Skin epidermis (tissue), 12 donors: ENCODE measurements at regions not wholly inside any gene's neighbourhood (a gene's known extent, or its start where the extent isn't known, plus 50 kb on each side); places are given as distances from the start of the nearest gene placed in this dataset.
A peak's percentile ranks its signal among the peaks of the same experiment; 100 is the strongest.
"Not testable (repeated sequence)": the region's sequence is repeated elsewhere in the genome, so short reads cannot be mapped to it uniquely, and the experiment has no call there.

Experiments
- H3K27ac ChIP-seq, 21 experiments: fragments of 200-600 bp; sonication (generic) in 11 of 21; one replicate each; pipeline ENCODE4 v1.5.0; 2020; ENCODE audit warnings: mild to moderate bottlenecking in 3 of 21, inconsistent platforms in 2 of 21, moderate library complexity in 2 of 21
- H3K4me3 ChIP-seq, 7 experiments: fragments of 200-600 bp; sonication (generic) in 2 of 7; one replicate each; pipeline ENCODE4 v1.5.0; 2020; ENCODE audit warnings: inconsistent platforms in 2 of 7, mild to moderate bottlenecking in 2 of 7, moderate library complexity in 1 of 7

DNA sequence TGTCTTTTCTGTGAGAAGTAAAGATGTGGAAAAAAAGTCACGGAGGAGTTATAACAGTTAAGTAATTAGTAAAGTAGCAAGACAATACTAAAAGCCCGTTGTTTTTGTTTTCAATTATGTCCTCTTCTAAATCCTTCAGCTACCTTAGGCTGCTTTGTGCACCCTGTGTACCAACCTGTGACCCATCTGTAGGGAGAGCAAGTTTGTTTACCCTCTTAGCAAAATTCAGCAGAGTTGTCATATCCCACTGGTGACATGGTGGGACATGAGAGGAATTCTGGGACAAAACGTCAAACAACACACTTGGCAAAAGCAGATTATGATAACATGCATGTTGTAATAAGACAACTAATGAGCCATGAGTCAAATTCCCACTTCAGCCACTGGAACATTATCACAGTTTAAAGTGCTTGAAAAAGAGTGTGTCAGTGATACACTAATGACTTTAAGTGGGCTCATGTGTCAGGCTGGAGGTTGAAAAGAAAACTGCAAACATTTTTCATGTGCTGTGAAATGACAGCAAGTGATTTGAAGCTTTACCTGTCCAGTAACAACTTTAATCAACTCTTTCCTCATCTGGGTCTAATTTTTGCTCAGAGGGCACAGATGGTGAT, 392.8 kb upstream of the ACVR2A start:
- no peak overlapping the region for H3K4me3 ChIP-seq
- no peak overlapping the region for H3K27ac ChIP-seq

DNA sequence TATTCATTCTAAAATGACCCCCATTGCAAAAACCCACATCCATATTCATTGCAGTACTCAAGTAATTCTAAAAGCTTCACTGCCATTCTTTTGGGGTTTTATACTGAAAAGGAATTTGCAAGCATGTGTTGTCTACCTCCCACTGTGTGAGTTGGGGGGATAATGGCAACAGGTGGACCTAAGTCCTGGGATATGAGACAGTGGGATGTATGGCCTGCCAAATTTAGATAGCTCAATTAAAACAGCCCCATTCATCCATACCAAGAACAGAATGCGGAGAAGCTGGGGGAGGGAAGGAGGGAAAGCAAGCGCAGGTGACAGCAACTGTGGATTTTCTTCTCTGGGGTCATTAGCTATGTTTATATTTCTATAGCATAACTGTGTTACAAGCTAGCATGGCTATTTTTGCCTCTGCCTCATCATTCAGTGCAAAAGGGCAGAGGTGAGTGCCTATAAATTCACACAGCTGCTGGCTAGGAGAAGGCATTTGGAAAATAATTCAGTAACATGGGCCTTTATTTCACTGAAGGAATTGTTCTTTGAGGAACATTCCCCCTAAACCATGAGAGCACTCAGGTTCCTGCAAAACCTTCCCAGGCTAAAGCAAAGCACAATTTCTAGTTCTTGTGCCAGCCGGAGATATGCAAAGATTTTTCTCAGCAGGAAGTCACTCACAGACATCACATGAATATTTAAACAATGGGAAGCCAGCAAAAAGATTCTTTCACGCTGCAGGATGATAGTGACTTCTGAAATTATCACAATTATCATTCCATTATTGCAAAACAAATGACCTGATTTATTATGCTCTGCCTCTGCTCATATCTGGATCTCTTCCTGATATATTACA, 393.9 kb upstream of the ACVR2A start:
- H3K4me3 ChIP-seq: no peak overlapping the region
- H3K27ac ChIP-seq: peak overlapping the region in 4 of 21 experiments; percentile 16 to 30 (median 24)

DNA sequence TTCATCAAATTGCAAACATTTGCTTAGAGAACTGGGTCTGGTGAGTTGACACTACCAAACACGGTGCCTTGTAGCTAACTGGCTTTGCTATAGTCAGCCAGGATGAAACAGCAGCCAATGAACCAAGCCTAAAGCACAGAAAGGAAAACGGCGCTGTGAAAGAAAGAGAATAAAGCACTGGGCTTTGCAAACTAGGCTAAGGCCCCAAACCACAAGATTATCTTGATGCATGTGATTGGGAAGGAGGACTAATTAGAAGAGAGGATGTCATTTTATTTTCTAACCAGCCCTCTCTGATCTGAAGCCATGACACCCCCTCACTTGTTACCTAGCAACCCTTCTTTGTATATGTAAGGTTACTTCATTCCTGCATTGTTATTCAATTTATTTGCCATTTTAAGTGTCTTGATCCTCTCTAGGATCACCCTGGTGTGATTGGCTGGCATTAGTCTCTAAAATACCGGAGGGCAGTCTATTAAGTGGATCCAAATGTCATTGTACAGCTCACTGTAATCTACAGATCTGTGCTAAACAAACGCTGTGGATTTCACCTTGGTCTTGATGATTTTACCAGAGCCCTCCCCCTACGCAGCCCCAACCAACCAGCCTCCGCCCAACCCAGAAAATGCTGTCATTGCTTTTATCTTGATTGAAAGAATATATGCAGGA, 395.4 kb upstream of the ACVR2A start:
- H3K27ac ChIP-seq: peak overlapping the region in 3 of 21 experiments; percentile 16 to 59 (median 21)
- no peak overlapping the region for H3K4me3 ChIP-seq

DNA sequence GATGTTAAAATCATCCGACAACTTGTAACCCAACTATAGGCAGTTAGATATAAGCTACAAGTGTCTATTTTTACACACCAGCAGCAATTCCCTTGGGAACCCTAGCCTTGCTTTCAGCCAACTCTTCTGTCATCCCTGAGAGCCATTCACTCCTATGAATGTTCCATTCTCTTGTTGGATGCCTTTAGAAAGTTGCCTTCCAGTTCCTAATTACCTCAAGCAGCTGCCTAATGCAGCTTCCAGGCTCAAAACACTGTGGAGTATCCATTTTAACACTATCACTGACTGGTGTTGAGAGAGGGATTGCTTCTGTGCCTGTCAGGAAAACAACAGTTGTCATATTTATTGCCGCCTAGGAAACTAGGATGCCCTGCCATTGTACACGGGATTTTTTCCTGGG, 402.0 kb upstream of the ACVR2A start:
- H3K4me3 ChIP-seq: no peak overlapping the region

DNA sequence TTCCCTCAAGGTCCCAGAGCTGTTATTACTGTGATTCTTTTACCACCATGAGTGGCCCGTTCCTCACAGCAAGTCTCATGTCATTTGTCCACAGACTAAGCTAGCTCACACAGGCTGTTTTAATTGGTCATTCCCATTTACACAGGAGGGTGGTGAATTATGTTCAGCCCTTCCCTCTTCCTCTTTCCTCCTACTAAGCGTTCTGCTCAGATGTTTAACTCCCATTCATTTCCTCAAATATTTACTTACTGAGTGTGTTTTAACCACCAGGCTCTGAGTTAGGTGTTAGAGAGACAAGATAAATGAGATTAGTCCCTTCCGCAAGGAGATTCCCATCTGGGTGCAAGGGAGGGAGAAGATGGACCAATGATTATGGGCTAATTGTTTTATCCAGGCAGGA, 403.6 kb upstream of the ACVR2A start:
- no peak overlapping the region for H3K4me3 ChIP-seq
- H3K27ac ChIP-seq: no peak overlapping the region

More for the DNA sequence above, 402.0 kb upstream of the ACVR2A start:
- H3K27ac ChIP-seq: no peak overlapping the region

DNA sequence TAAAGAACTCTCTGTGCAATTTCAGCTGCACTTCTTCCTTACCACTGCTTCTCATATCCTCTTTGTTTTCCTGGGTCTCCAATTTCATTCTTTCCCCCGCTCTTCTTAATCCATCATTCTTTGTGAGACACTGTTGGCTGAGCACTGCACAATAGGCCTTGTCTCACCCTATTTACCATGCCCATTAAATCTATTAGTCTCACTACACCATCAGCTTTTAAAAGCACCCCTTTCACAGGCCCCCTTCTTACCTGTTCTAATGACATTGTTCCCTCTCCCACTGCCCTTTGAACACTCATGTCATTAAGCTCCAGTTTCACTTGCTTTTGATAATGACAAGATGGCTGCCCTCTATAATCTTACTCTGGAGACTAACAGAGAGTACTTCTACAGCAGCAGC, 404.1 kb upstream of the ACVR2A start:
- Histone ChIP-seq H3K4me3 (no peak overlapping the region), H3K27ac (no peak overlapping the region)

DNA sequence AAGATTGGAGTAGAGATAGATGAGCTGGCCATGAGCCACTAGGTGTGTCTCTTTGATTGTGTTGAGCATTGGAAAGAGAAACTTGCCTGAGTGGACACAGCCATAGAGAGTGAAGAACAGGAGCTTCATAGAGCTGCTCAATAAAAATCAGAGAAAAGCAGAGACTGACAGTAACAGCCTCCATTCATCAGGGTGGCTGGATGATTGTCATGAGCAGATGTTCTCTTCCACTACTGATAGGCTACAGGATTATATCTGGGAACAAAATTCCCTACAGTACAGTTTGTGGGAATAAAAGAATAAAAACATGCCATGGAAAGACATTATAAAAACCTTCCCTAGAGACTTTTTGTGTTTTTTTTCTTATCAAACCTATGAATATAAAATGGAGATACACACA, 404.8 kb upstream of the ACVR2A start:
- no peak overlapping the region for H3K27ac ChIP-seq
- H3K4me3 ChIP-seq: no peak overlapping the region

DNA sequence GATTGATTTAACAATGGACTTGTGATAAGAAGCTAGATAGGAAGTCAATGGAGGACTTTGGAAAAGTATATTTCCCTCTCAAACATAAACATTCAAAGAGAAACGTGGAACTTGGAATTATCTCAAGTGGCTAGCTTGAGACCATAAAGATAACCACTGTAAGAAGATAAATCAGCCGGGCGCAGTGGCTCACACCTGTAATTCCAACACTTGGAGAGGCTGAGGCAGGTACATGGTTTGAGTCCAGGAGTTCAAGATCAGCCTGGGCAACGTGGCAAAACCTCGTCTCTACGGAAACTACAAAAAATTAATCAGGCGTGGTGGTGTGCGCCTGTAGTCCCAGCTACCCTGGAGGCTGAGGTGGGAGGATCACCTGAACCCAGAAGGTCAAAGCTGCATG, 405.9 kb upstream of the ACVR2A start:
- Histone ChIP-seq H3K27ac (no peak overlapping the region), H3K4me3 (no peak overlapping the region)

DNA sequence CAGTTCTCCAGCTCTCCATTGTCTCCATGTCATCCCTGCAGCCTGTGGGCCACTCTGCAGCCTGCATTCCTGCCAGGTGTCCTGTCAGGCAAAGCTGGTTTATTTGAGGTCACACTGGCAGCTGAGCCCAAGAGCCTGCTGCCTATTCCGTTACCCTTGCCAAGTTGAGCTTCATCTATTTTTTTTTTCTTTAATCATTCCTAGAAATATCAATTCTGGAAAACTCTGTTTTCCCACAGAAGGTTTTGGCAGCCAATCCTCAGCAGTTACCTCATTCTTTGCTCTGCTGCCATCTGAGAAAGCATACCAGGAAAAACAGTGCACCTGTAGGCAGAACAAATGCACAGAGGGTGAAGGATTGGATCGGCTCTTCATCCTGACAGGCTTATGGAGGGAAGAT, 411.0 kb upstream of the ACVR2A start:
- no peak overlapping the region for H3K27ac ChIP-seq
- no peak overlapping the region for H3K4me3 ChIP-seq

DNA sequence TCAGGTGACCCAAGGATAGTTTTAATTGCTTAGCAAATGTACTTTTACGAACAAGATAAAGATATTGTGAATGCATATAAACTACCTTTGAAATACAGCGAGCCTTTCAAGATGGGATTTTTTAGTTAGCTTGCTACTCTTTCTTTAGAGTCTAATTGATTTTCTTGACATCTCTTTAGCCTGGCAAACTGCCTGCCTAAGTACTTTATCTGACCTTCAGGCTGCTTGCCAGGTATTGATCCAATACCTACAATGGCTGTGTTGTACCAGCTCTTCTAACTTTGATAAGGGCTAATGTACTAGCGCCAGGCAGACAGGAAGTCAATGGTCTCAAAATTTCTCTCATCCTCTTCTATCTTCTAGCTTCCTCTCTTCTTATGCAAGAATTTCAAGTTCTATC, 414.4 kb upstream of the ACVR2A start:
- H3K27ac ChIP-seq: no peak overlapping the region
- H3K4me3 ChIP-seq: no peak overlapping the region

DNA sequence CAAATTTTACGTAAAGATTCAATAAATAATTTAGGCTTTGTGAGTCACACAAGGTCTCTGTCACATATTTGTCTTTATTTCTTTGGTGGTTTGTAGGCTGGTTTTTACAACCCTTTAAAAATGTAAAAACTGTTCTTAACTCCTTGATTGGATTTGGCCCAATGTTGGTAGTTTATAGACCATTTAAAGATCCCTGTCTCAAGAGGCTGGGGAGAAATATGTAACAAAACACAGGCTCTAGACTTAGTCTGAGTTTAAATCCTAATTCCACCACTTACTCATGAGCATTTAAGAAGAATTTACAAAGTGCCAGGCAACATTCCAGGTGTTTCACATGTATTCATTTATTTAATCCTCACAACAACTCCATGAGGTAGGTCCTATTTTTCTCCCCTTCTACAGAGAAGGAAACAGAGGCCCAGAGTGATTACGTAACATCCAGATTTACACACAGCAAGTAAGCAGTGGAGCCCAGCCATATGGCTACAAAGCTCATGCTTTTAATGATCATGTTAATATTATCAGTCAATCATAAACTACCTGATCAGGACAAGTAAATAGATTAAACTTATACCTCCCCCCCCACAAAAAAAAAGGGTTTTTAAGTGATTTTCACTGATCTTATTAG, 416.6 kb upstream of the ACVR2A start:
- no peak overlapping the region for H3K4me3 ChIP-seq
- H3K27ac ChIP-seq: no peak overlapping the region

DNA sequence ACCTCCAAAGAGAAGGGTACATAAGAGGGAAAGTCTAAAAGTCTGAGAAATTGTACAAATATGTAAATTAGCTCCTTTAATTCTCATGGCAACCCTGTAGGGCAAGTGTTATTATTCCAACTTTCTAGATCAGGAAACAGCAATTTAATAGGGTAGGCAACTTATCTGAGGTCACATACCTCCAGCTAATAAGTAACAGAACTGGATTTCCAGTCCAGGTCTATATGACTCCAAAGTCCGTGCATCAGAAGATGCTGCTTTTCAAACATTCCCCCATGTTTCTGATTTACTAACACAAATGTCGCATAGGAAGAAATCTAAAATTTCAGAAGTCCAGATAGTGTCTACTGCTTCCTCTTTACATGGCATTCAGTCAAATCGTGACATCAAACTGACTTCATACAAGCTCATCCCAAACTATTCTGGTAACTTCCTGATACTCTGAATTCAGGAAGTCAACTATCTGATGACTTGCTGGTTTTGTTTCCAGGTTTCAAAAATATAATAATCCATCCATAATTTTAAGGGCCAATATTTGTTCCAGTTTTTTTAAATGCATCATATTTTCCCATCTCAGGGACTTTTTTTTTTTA, 419.3 kb upstream of the ACVR2A start:
- Histone ChIP-seq H3K4me3 (no peak overlapping the region), H3K27ac (no peak overlapping the region)

DNA sequence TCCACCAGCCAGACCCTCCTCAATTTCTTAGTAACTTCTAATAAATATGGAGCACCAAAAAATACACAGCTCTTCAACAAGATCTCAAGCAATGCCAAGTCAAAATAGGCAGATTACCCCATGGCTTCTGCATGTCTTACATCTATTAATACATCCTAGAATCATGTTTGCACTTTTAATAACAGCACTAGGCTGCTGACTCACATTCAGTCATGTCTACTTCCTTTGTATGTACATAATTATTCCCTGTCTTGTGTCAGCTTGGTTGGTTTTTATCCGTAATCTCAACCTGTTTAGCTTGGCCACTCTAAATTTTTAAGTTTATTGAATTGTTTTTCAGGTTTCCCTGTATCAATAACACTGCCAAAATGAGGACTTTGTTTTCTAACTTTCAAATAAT, 420.1 kb upstream of the ACVR2A start:
- Histone ChIP-seq H3K4me3 (no peak overlapping the region), H3K27ac (no peak overlapping the region)

DNA sequence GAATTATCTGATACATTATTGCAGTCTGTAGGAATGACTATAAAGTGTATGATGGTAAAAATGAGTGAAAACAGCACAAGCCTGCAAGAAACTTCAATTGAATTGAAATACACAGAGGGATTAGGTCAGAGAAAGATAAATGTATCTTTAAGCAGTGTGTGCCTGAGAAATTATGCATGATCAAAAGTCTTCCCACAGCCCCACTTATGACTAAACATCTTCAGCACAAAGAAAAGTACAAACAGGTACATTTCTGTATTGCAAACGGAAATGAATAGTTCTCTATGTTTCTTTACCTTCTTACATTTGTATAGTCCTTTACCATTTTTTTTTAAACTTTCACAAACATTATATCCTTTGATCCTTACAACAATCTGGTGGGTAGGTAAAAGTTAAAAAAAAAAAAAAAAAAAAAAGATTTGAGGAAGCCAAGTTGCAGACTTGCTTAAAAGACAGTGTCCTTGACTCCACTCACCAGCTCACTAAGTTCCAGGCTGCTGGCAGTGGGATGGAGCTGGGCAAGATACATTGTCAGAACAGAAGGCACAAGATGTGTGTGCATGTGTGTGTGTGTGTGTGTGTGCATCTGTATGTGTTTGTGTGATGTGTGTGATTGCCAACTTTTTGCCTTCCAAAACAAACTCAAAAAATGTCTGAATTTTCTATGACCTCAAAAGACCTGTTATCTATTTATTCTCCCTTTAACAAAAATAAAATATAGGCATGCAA, 423.7 kb upstream of the ACVR2A start:
- no peak overlapping the region for H3K4me3 ChIP-seq

DNA sequence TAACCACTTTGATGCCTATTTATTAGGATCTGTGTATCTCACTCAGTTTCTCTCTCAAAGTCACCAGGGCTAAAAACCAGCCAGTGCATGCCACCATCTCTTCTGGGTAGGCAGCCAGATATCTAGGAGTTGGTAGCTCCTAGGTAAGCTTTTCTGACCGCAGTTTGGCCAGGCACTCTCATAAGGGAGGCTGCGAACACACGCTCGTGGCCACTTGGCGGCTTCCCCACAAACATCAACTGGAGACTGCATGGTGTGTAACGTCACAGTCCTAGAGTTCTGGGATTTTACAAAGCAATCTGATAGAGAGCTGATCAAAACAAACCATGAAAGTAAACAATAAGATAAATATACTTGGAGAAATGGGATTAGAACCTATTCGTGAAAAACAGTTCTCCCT, 424.3 kb upstream of the ACVR2A start:
- Histone ChIP-seq H3K27ac (no peak overlapping the region), H3K4me3 (no peak overlapping the region)

More for the DNA sequence above, 423.7 kb upstream of the ACVR2A start:
- no peak overlapping the region for H3K27ac ChIP-seq

DNA sequence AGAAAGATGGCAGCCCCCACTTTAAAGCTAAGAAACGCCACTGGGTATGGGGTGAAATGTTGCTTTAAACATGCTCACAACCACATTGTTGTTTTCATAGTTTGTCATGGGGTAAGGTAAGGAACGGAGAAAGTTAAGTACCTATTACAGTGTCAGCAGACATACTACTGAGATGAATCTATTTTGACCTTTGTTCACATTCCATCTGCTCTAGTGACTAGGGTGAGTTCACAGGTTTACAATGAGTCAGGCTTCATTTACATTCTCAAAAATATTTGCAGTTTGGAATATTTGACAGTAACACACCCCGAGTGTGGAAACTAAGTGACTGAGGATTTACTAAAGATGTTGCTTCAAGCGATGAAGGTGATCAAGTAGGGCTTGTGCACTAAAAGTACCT, 428.7 kb upstream of the ACVR2A start:
- H3K4me3 ChIP-seq: no peak overlapping the region
- no peak overlapping the region for H3K27ac ChIP-seq

DNA sequence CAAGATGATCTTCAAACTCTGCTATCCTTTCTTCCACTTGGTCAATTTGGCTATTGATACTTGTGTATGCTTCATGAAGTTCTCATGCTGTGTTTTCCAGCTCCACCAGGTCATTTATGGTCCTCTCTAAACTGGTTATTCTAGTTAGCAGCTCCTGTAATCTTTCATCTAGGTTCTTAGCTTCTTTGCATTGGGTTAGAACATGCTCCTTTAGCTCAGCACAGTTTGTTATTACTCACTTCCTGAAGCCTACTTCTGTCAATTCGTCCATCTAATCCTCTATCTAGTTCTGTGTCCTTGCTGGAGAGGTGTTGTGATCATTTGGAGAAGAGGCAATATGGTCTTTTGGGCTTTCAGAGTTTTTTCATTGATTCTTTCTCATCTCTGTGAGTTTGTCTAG, 430.2 kb upstream of the ACVR2A start:
- not testable (repeated sequence) for H3K4me3 ChIP-seq, H3K27ac ChIP-seq

DNA sequence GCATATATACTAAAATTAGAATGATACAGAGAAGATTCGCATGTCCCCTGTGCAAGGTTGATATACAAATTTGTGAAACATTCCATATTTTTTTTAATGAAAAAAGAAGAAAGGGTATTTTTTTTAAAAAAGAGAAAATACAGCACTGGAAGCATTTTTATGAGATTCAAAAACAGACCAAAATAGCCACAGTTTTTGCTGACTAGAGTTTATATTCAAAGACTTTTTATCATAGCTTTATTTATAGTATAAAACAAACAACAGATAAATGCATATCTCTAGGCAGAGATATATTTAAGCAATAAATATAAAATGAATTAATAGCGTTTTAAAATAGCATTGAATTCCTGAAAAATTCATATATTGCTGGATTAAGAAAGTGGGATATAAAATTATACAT, 436.5 kb upstream of the ACVR2A start:
- Histone ChIP-seq H3K4me3 (no peak overlapping the region), H3K27ac (no peak overlapping the region)

DNA sequence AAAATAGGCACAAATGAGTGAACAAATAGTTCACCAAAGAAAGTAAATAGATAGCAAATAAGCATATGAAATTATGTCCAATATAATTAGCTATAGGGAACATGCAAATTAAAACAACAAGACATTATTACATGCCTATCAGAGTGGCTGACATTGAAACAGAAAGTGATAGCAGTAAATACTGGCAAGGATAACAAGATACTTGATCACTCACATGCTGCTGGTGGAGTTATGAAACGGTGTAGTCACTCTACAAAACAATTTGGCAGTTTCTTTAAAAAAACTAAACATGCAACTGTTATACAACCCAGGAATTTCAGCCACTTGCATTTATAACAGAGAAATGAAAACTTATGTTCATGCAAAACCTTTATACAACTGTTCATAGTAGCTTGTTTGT, 439.2 kb upstream of the ACVR2A start:
- no peak overlapping the region for H3K4me3 ChIP-seq
- no peak overlapping the region for H3K27ac ChIP-seq

DNA sequence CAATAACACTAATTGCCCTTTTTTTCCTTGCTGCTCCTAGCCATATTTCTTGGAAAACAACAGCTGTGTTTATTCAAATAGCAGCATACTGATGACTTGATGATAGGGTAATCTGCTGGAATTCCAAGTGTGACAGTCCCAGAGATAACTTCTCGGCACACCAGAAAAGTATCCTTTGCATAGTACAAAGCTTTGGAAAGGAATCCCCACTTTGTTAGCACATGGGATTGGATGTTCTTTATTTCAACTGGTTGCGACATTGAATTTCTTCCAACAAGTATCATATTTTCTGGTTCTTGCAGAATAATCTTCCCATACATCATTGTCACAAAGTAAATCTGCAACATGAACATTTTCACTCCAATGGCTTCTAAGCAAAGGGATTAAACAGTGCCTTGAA, 445.8 kb upstream of the ACVR2A start:
- Histone ChIP-seq H3K4me3 (no peak overlapping the region), H3K27ac (no peak overlapping the region)
